ENCODE measurements at regions not wholly inside any gene's neighbourhood (a gene's known extent, or its start where the extent isn't known, plus 50 kb on each side); places are given as distances from the start of the nearest gene placed in this dataset.

- TF ChIP-seq CTCF (IDR thresholded peaks at IDR 0.05) (no peak), POLR2AphosphoS5 (IDR thresholded peaks at IDR 0.05) (no peak)
Observed at GRCh38 chr10:35723059-35723458, 81.0 kb upstream of the FZD8 start.

Measured in upper lobe of left lung (tissue), 4 donors.